Effector memory CD4-positive, alpha-beta T cell (primary cell): ENCODE measurements at regions not wholly inside any gene's neighbourhood (a gene's known extent, or its start where the extent isn't known, plus 50 kb on each side); places are given as distances from the start of the nearest gene placed in this dataset.

Experiments
- DNase-seq, 3 donors: peaks; one replicate each; pipeline ENCODE4 v3.0.0-alpha.2; 2020
- H3K27ac ChIP-seq: 2 replicates; pipeline ENCODE4 v1.7.0; 2013; ENCODE audit warnings: mild to moderate bottlenecking, low read length, moderate library complexity; ENCODE audit not compliant: insufficient read depth, poor library complexity, severe bottlenecking
- H3K27me3 ChIP-seq: replicated peaks from 2 replicates; pipeline ENCODE4 v1.7.0; 2013; ENCODE audit warnings: mild to moderate bottlenecking, low read length; ENCODE audit not compliant: insufficient read depth, control insufficient read depth, poor library complexity, severe bottlenecking
- H3K36me3 ChIP-seq: 2 replicates; pipeline ENCODE4 v1.7.0; 2013; ENCODE audit warnings: mild to moderate bottlenecking, low read length, moderate library complexity; ENCODE audit not compliant: control insufficient read depth, insufficient read depth
- H3K4me1 ChIP-seq: 2 replicates; pipeline ENCODE4 v1.7.0; 2013; ENCODE audit warnings: low read length, mild to moderate bottlenecking; ENCODE audit not compliant: control insufficient read depth, insufficient read depth, poor library complexity, severe bottlenecking
- H3K4me3 ChIP-seq: 2 replicates; pipeline ENCODE4 v1.7.0; 2013; ENCODE audit warnings: low read length, low read depth, mild to moderate bottlenecking; ENCODE audit not compliant: insufficient read depth, poor library complexity, severe bottlenecking
- H3K9me3 ChIP-seq: 2 replicates; pipeline ENCODE4 v1.7.0; 2013; ENCODE audit warnings: mild to moderate bottlenecking, low read length, moderate library complexity; ENCODE audit not compliant: control insufficient read depth

DNA sequence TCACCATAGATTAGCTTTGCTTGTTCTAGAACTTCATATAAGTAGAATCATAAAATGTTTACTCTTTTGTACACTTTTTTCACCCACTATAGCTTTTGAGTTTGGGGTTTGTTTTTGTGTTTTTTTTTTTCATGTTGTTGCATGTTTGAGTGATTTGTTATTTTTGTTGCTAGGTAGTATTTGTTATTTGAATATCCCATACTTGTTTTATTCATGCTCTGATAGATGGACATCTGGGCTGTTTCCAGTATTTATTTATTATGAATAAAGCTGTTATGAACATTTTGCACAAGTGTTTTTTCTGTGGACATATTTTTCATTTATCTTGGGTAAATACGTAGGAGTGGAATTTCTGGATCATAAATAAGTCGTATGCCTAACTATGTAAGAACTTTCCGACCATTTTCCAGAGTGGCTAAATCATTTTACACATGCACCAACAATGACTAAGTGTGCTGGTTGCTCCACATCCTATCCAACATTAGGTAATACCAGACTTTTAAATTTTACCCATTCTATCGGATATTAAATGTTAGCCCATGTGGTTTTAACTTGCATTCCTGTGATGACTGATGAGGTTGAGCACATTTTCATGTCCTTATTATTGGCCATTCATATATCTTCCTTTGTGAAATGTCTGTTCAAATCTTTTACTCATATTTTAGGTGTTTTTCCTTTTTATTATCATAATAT lies 69.1 kb upstream of the NR4A3 start:
- DNase-seq, result no peak
- H3K9me3 ChIP-seq, result no peaks in the 10 kb centered on the region

DNA sequence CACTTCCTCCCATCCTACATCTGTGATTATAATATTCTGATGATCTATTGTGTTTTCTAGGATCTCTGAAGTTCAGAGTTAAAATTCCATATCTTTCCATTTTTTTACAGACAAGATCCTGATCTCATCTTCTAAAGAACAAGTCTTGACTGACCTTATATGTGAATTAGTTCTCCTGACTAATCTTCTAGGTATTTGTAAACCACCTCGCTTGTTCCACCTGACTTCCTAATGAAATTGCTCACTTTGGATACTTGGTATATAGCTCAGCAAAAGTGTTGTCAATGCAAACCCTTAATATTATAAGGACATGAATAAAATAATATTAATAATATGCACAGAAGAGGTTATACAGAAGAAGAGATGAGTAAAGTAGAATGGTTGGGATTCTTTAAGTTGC lies 68.2 kb upstream of the NR4A3 start:
- H3K4me3 ChIP-seq, result no peak overlapping the region
- H3K9me3 ChIP-seq, result no peaks in the 10 kb centered on the region
- no peak overlapping the region for H3K27ac ChIP-seq
- DNase-seq, result no peak
- H3K36me3 ChIP-seq, result no peaks in the 10 kb centered on the region
- H3K4me1 ChIP-seq, result no peaks in the 10 kb centered on the region
- no peaks in the 10 kb centered on the region for H3K27me3 ChIP-seq

More for the DNA sequence above, 69.1 kb upstream of the NR4A3 start:
- Histone ChIP-seq H3K4me1 (no peaks in the 10 kb centered on the region), H3K27me3 (no peaks in the 10 kb centered on the region), H3K27ac (no peak overlapping the region), H3K36me3 (no peaks in the 10 kb centered on the region), H3K4me3 (no peak overlapping the region)

DNA sequence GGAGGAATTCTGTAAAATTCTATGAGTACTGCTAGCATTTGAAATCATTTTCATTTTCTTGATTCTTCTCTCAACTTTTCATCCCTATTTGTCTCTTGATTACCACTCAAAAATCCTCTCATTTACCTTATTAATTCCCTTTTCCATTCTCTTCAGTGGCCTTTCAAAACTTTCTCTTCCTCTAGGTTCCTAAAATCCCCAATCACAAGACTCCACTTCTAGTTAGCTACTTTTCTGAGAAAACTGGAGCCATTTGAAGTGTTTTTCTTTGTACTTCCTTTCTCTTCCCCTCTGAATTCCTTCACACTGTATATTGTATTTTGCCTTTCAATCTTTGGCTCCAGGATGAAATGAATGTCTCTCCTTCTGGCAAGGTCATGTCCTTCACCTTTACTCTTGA lies 61.3 kb upstream of the NR4A3 start:
- H3K27ac ChIP-seq, result no peak overlapping the region
- H3K9me3 ChIP-seq, result no peaks in the 10 kb centered on the region
- H3K4me1 ChIP-seq, result no peaks in the 10 kb centered on the region
- DNase-seq, result no peak
- no peak overlapping the region for H3K4me3 ChIP-seq
- no peaks in the 10 kb centered on the region for H3K27me3 ChIP-seq
- H3K36me3 ChIP-seq, result no peaks in the 10 kb centered on the region

DNA sequence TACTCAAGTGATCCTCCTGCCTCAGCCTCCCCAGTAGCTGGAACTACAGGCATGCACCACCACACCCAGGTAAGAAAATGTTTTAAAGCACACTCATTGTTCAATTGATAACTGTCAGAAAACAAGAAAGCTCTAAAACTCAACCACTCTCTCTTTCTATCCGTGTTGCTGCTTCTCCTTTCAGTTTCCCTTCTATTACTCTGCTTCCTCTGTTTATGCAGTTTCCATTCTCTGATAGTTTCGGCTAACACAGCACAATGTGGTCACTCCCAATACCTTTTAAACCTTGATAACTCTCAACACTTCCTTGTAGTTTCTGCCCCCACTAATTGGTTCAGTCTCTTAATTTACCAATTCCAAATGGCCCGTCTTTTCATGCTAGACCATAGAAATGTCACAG lies 59.2 kb upstream of the NR4A3 start:
- Histone ChIP-seq H3K4me3 (no peak overlapping the region), H3K9me3 (no peaks in the 10 kb centered on the region), H3K36me3 (no peaks in the 10 kb centered on the region), H3K4me1 (no peaks in the 10 kb centered on the region), H3K27me3 (no peaks in the 10 kb centered on the region), H3K27ac (no peak overlapping the region)
- DNase-seq, result no peak
